ENCODE measurements at regions not wholly inside any gene's neighbourhood (a gene's known extent, or its start where the extent isn't known, plus 50 kb on each side); places are given as distances from the start of the nearest gene placed in this dataset.
"Not testable (repeated sequence)": the region's sequence is repeated elsewhere in the genome, so short reads cannot be mapped to it uniquely, and the experiment has no call there.

GRCh38 chr22:12384612-12385011, 3143.4 kb upstream of the OR11H1 start:
- not testable (repeated sequence) for H3K36me3 Mint-ChIP-seq, H3K9me3 Mint-ChIP-seq

GRCh38 chr22:12388824-12389800, 3138.9 kb upstream of the OR11H1 start:
- not testable (repeated sequence) for H3K27me3 Mint-ChIP-seq; H3K27ac Mint-ChIP-seq; H3K4me1 Mint-ChIP-seq (ENCODE audit: unreplicated experiment); H3K36me3 Mint-ChIP-seq; H3K9me3 Mint-ChIP-seq; H3K4me3 Mint-ChIP-seq
- DNase-seq (ENCODE audit: extremely low spot score, unreplicated experiment), result peak; percentile 66

More at GRCh38 chr22:12384612-12385011, 3143.4 kb upstream of the OR11H1 start:
- not testable (repeated sequence) for H3K4me1 Mint-ChIP-seq (ENCODE audit: unreplicated experiment); H3K4me3 Mint-ChIP-seq; H3K27me3 Mint-ChIP-seq; H3K27ac Mint-ChIP-seq; DNase-seq (ENCODE audit: extremely low spot score, unreplicated experiment)

GRCh38 chr22:12397270-12397669, 3130.7 kb upstream of the OR11H1 start:
- H3K27me3 Mint-ChIP-seq; H3K4me3 Mint-ChIP-seq; H3K9me3 Mint-ChIP-seq; DNase-seq (ENCODE audit: extremely low spot score, unreplicated experiment); H3K4me1 Mint-ChIP-seq (ENCODE audit: unreplicated experiment); H3K27ac Mint-ChIP-seq; H3K36me3 Mint-ChIP-seq: not testable (repeated sequence)

DNA sequence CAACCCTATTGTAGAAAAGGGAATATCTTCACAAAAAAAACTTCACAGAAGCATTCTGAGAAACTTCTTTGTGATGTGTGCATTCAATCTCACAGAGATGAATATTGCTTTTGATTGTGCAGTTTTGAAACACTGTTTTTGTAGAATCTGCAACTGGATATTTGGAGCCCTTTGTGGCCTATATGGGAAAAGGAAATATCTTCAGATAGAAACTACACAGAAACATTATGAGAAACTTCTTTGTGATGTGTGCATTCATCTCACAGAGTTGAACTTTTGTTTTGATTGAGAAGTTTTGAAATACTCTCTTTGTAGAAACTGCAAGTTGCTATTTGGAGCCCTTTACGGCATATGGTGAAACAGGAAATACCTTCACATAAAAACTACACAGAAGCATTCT, 3126.1 kb upstream of the OR11H1 start:
- not testable (repeated sequence) for DNase-seq (ENCODE audit: extremely low spot score, unreplicated experiment); H3K4me3 Mint-ChIP-seq; H3K27ac Mint-ChIP-seq; H3K36me3 Mint-ChIP-seq; H3K4me1 Mint-ChIP-seq (ENCODE audit: unreplicated experiment); H3K27me3 Mint-ChIP-seq
- peaks cover 17% of the 10 kb centered on the region for H3K9me3 Mint-ChIP-seq

DNA sequence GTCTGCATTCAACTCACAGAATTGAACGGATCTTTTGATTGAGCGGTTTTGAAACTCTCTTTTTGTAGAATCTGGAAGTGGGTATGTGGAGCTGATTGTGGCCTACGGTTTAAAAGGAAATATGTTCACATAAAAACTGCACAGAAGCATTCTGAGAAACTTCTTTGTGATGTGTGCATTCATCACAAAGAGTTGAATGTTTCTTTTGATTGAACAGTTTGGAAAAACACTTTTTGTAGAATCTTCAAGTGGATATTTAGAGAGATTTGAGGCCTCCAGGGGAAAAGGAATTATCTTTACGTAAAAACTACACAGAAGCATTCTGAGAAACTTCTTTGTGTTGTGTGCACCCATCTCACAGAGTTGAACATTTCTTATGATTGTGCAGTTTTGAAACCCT, 3125.5 kb upstream of the OR11H1 start:
- not testable (repeated sequence) for H3K36me3 Mint-ChIP-seq; H3K27me3 Mint-ChIP-seq; H3K4me1 Mint-ChIP-seq (ENCODE audit: unreplicated experiment); H3K4me3 Mint-ChIP-seq; H3K27ac Mint-ChIP-seq; DNase-seq (ENCODE audit: extremely low spot score, unreplicated experiment)
- H3K9me3 Mint-ChIP-seq, result peaks cover 19% of the 10 kb centered on the region

DNA sequence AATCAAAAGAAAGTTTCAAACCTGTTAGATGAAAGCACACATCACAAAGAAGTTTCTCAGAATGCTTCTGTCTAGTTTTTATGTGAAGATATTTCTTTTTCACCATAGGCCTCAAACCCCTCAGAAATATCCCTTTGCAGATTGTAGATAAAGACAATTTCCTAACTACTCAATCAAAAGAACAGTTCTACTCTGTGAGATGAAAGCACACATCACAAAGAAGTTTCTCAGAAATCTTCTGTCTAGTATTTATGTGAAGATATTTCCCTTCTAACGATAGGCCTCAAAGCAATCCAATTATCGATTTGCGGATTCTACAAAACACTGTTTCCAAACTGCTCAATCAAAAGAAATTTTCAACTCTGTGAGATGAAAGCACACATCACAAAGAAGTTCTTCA, 3092.1 kb upstream of the OR11H1 start:
- not testable (repeated sequence) for H3K9me3 Mint-ChIP-seq; H3K4me1 Mint-ChIP-seq (ENCODE audit: unreplicated experiment); H3K27me3 Mint-ChIP-seq; H3K36me3 Mint-ChIP-seq; H3K4me3 Mint-ChIP-seq; DNase-seq (ENCODE audit: extremely low spot score, unreplicated experiment); H3K27ac Mint-ChIP-seq

All from type B pancreatic cell (in vitro differentiated cells).